Stomach smooth muscle (tissue), 2 donors: ENCODE measurements at regions not wholly inside any gene's neighbourhood (a gene's known extent, or its start where the extent isn't known, plus 50 kb on each side); places are given as distances from the start of the nearest gene placed in this dataset.

Experiments
- H3K27ac ChIP-seq: one replicate; pipeline ENCODE4 v1.7.0; 2013; ENCODE audit warnings: mild to moderate bottlenecking, low read length, inconsistent platforms
- H3K27me3 ChIP-seq, 2 donors: one replicate each; pipeline ENCODE4 v1.7.0; 2013; ENCODE audit warnings: low read length in 2 of 2; ENCODE audit not compliant: insufficient read depth in 2 of 2, control insufficient read depth in 1 of 2
- H3K36me3 ChIP-seq, 2 donors: one replicate each; pipeline ENCODE4 v1.7.0; 2013; ENCODE audit warnings: low read length in 2 of 2; ENCODE audit not compliant: control insufficient read depth in 2 of 2, insufficient read depth in 2 of 2
- H3K4me1 ChIP-seq: one replicate; pipeline ENCODE4 v1.7.0; 2013; ENCODE audit warnings: low read length; ENCODE audit not compliant: control insufficient read depth, insufficient read depth
- H3K4me3 ChIP-seq, 2 donors: one replicate each; pipeline ENCODE4 v1.7.0; 2013; ENCODE audit warnings: low read length in 2 of 2
- H3K9ac ChIP-seq, 2 donors: one replicate each; pipeline ENCODE4 v1.7.0; 2013; ENCODE audit warnings: low read length in 2 of 2, mild to moderate bottlenecking in 1 of 2
- H3K9me3 ChIP-seq, 2 donors: one replicate each; pipeline ENCODE4 v1.7.0; 2013; ENCODE audit warnings: low read length in 2 of 2; ENCODE audit not compliant: control insufficient read depth in 2 of 2
- donor health status: healthy.
- donor health status: Pancreatic carcinoma.

GRCh38 chr10:83724471-83725241 is 414.7 kb upstream of the GHITM start:
- peaks cover 0 to 4% of the 10 kb centered on the region in 2 donors for H3K9me3 ChIP-seq
- H3K4me3 ChIP-seq = no peak overlapping the region
- H3K27me3 ChIP-seq = no peaks in the 10 kb centered on the region
- H3K27ac ChIP-seq = no peak overlapping the region
- no peaks in the 10 kb centered on the region for H3K4me1 ChIP-seq
- H3K9ac ChIP-seq = no peak overlapping the region
- H3K36me3 ChIP-seq = no peaks in the 10 kb centered on the region

DNA sequence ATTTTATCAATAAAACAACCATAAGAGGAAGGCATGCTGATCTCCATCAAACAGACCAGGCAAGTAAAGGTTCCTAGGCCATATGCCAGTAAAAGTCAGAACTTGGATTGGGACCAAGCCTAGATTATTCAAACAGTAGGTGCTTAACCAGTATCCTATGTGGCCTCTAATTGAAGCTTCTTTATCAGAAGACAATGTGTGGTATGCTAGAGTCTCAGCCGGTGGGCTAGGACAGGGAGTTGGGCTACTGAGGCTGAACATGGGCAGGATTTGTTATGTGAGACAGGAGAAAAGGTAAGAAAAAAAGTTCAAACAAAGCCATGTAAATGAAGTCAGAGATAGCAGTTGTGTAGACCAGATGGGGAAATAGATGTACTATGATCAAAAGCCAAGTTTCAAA is 413.7 kb upstream of the GHITM start:
- Histone ChIP-seq H3K9me3 (peaks cover 0 to 4% of the 10 kb centered on the region in 2 donors), H3K4me1 (no peaks in the 10 kb centered on the region), H3K27me3 (no peaks in the 10 kb centered on the region), H3K36me3 (no peaks in the 10 kb centered on the region), H3K4me3 (no peak overlapping the region), H3K27ac (no peak overlapping the region), H3K9ac (no peak overlapping the region)

- H3K9me3 ChIP-seq = peaks cover 0 to 4% of the 10 kb centered on the region in 2 donors
- no peaks in the 10 kb centered on the region for H3K27me3 ChIP-seq
- H3K4me1 ChIP-seq = no peaks in the 10 kb centered on the region
- no peak overlapping the region for H3K27ac ChIP-seq
- H3K9ac ChIP-seq = no peak overlapping the region
- H3K36me3 ChIP-seq = no peaks in the 10 kb centered on the region
- no peak overlapping the region for H3K4me3 ChIP-seq
Measured at GRCh38 chr10:83734278-83734677, 405.0 kb upstream of the GHITM start.

GRCh38 chr10:83736008-83736407 is 403.3 kb upstream of the GHITM start:
- Histone ChIP-seq H3K9me3 (peaks cover 4 to 5% of the 10 kb centered on the region in 2 donors), H3K36me3 (no peaks in the 10 kb centered on the region), H3K9ac (no peak overlapping the region), H3K4me3 (no peak overlapping the region), H3K27me3 (no peaks in the 10 kb centered on the region), H3K4me1 (no peaks in the 10 kb centered on the region), H3K27ac (no peak overlapping the region)

- H3K9ac ChIP-seq = no peak overlapping the region
- no peak overlapping the region for H3K27ac ChIP-seq
- no peaks in the 10 kb centered on the region for H3K4me1 ChIP-seq
- no peak overlapping the region for H3K4me3 ChIP-seq
- no peaks in the 10 kb centered on the region for H3K27me3 ChIP-seq
- H3K9me3 ChIP-seq = peaks cover 13 to 27% of the 10 kb centered on the region in 2 donors
- no peaks in the 10 kb centered on the region for H3K36me3 ChIP-seq
Measured at GRCh38 chr10:83750604-83751003, 388.7 kb upstream of the GHITM start.

GRCh38 chr10:83753490-83753889 is 385.8 kb upstream of the GHITM start:
- peaks cover 13 to 27% of the 10 kb centered on the region in 2 donors for H3K9me3 ChIP-seq

GRCh38 chr10:83754857-83755256 is 384.5 kb upstream of the GHITM start:
- peaks cover 11 to 21% of the 10 kb centered on the region in 2 donors for H3K9me3 ChIP-seq
- no peaks in the 10 kb centered on the region for H3K27me3 ChIP-seq
- H3K27ac ChIP-seq = no peak overlapping the region
- no peaks in the 10 kb centered on the region for H3K4me1 ChIP-seq
- no peak overlapping the region for H3K4me3 ChIP-seq
- H3K36me3 ChIP-seq = no peaks in the 10 kb centered on the region
- H3K9ac ChIP-seq = no peak overlapping the region

More at GRCh38 chr10:83753490-83753889, 385.8 kb upstream of the GHITM start:
- no peak overlapping the region for H3K27ac ChIP-seq
- H3K4me3 ChIP-seq = no peak overlapping the region
- H3K9ac ChIP-seq = no peak overlapping the region
- no peaks in the 10 kb centered on the region for H3K27me3 ChIP-seq
- no peaks in the 10 kb centered on the region for H3K4me1 ChIP-seq
- no peaks in the 10 kb centered on the region for H3K36me3 ChIP-seq

GRCh38 chr10:83760142-83760541 is 379.2 kb upstream of the GHITM start:
- no peaks in the 10 kb centered on the region for H3K9me3 ChIP-seq
- H3K4me3 ChIP-seq = no peak overlapping the region
- H3K27me3 ChIP-seq = no peaks in the 10 kb centered on the region
- no peaks in the 10 kb centered on the region for H3K4me1 ChIP-seq
- no peak overlapping the region for H3K27ac ChIP-seq
- no peak overlapping the region for H3K9ac ChIP-seq
- no peaks in the 10 kb centered on the region for H3K36me3 ChIP-seq

DNA sequence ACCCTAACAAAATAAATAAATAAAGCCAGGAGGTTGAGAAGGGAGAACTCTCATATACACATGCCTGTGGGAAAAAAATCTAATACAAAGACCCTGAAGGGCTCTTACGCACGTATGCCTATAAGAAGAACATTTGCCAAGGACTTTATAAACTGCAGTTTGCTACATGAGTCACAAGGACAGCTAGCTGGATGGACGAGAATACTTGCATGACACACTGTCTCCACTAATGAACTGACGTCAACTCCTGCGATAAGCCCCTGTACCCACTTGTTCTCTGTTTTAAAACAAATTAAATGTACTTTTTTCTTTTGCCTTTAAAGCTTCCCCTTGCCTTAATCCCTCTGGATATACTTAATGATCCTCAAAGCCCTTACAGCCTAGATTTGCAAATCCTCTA is 374.6 kb upstream of the GHITM start:
- H3K4me1 ChIP-seq = no peaks in the 10 kb centered on the region
- H3K9ac ChIP-seq = no peak overlapping the region
- H3K9me3 ChIP-seq = no peaks in the 10 kb centered on the region
- no peak overlapping the region for H3K4me3 ChIP-seq
- no peaks in the 10 kb centered on the region for H3K27me3 ChIP-seq
- no peaks in the 10 kb centered on the region for H3K36me3 ChIP-seq
- no peak overlapping the region for H3K27ac ChIP-seq

DNA sequence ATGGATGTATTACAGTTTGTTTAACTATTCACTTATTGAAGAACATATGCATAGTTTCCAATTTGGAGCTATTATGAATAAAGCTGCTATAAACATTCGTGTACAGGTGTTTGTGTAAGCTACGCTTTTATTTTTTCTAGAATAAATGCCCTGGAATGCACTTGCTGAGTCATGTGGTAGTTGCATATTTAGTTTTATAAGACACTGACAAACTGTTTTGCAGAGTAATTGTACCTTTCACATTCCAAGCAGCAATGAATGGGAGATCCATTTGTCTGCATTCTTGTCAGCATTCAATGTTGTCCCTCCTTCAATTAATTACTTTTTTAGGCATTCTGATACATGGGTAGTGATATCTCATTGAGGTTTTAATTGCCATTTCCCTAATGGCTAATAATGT is 373.6 kb upstream of the GHITM start:
- no peaks in the 10 kb centered on the region for H3K27me3 ChIP-seq
- H3K9ac ChIP-seq = no peak overlapping the region
- no peaks in the 10 kb centered on the region for H3K9me3 ChIP-seq
- H3K27ac ChIP-seq = no peak overlapping the region
- no peak overlapping the region for H3K4me3 ChIP-seq
- H3K4me1 ChIP-seq = no peaks in the 10 kb centered on the region
- no peaks in the 10 kb centered on the region for H3K36me3 ChIP-seq

GRCh38 chr10:83769281-83769820 is 370.0 kb upstream of the GHITM start:
- H3K4me1 ChIP-seq = no peaks in the 10 kb centered on the region
- H3K27me3 ChIP-seq = no peaks in the 10 kb centered on the region
- H3K36me3 ChIP-seq = no peaks in the 10 kb centered on the region
- no peak overlapping the region for H3K9ac ChIP-seq
- no peak overlapping the region for H3K27ac ChIP-seq
- no peak overlapping the region for H3K4me3 ChIP-seq
- H3K9me3 ChIP-seq = peaks cover 0 to 3% of the 10 kb centered on the region in 2 donors
